ENCODE measurements at regions not wholly inside any gene's neighbourhood (a gene's known extent, or its start where the extent isn't known, plus 50 kb on each side); places are given as distances from the start of the nearest gene placed in this dataset.

GRCh38 chr9:96050048-96050860 lies 174.8 kb downstream of the ERCC6L2 start:
- no peak for TF ChIP-seq CTCF (IDR thresholded peaks at IDR 0.05; ENCODE audit: borderline replicate concordance, insufficient read depth, low read depth, low read length)
- H3K4me3 ChIP-seq (ENCODE audit: low read depth, low read length): no peak overlapping the region

GRCh38 chr9:96048956-96049831 lies 173.7 kb downstream of the ERCC6L2 start:
- H3K4me3 ChIP-seq (ENCODE audit: low read depth, low read length): no peak overlapping the region
- no peak for TF ChIP-seq CTCF (IDR thresholded peaks at IDR 0.05; ENCODE audit: borderline replicate concordance, insufficient read depth, low read depth, low read length)

DNA sequence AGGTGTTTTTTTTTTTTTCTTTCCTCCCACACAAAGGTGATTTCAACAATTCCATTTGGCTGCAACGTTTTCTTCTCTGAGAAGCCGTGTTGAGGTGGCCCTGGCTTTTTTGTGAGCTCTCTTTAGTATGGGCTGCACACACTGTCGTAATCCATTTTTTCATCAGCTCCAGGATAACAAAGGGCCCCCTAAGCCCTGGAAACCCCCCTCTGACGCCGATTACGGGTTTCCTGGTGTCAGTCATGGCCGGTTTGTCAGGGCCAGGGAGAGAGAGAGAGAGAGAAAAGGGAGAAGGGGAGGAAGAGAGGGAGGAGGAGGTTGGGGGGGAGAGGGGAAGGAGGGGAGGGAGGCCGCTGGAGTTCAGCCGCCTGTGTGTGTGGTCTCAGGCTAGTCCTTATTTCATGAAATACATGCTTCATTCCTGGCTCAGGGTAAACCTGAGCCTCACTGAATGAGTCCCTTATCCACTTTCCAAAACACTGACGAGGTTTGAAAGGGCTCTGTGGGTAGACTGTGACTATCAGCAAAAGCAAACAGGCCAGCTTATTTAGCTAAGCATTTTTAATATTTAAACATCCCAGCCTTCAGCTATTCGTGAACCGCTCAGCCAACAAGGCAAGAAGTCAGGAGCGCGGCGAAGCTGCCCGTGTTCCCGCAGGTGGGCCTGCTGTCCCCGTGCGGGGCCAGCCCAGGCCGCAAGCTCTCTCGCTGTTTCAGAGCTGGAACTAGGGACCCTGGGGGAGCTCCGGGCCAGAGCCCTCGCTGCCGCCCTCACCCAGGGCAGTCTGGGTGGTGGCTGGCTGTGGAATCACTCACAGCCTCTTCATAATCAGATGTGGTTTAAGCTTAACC lies 172.8 kb downstream of the ERCC6L2 start:
- no peak for TF ChIP-seq CTCF (IDR thresholded peaks at IDR 0.05; ENCODE audit: borderline replicate concordance, insufficient read depth, low read depth, low read length)
- no peak overlapping the region for H3K4me3 ChIP-seq (ENCODE audit: low read depth, low read length)

DNA sequence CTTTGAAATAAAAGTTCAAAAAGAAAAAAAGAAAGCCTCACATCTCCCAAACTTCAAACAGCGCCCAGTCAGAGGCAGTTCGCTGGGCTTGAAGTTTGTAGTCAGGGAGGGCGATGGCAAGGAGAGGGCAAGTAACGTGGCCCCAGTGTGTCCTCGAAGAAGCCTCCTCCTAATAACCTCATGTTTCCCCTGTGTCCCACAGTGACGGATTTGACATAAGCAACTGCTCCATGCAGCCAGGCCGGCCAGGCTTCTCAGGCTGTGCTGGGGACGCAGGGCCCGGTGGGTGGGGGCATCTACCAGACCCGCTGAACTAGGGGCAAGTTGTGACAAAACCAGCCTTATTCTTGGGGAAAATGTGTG lies 172.2 kb downstream of the ERCC6L2 start:
- TF ChIP-seq CTCF (IDR thresholded peaks at IDR 0.05; ENCODE audit: borderline replicate concordance, insufficient read depth, low read depth, low read length): no peak
- H3K4me3 ChIP-seq (ENCODE audit: low read depth, low read length): no peak overlapping the region

- H3K4me3 ChIP-seq (ENCODE audit: low read depth, low read length): no peak overlapping the region
- no peak for TF ChIP-seq CTCF (IDR thresholded peaks at IDR 0.05; ENCODE audit: borderline replicate concordance, insufficient read depth, low read depth, low read length)
These were observed 171.7 kb downstream of the ERCC6L2 start for GRCh38 chr9:96047116-96047639.

DNA sequence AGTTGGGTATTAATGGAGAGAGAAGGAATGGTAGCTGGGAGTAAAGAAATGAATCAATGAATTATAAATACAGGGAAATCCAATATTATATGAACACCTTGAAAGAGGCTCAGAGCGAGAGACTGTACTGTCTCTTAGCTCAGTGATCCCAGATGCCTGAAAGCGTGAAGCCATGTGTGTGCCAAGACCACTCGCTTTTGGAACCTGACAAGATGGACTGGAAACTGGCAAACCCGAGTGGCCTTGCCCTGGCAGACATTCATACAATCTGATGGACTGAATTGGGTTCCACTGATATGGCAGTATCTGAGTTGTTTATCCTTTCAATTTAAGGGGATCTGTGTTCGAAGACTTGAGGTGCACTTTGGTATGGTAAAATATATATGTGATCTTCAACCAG lies 170.3 kb downstream of the ERCC6L2 start:
- H3K4me3 ChIP-seq (ENCODE audit: low read depth, low read length): no peak overlapping the region
- TF ChIP-seq CTCF (IDR thresholded peaks at IDR 0.05; ENCODE audit: borderline replicate concordance, insufficient read depth, low read depth, low read length): no peak

Data from GM12875 (cell line).